ENCODE measurements at regions not wholly inside any gene's neighbourhood (a gene's known extent, or its start where the extent isn't known, plus 50 kb on each side); places are given as distances from the start of the nearest gene placed in this dataset.

GRCh38 chr2:2831633-2832032 is 500.6 kb upstream of the MYT1L start:
- no peaks in the 10 kb centered on the region for H3K27me3 ChIP-seq (ENCODE audit: control insufficient read depth, insufficient read depth, low read length)
- 0 out of 2 replicates have a peak, but pooled peaks cover 2% of the 10 kb centered on the region for H3K4me1 ChIP-seq (ENCODE audit: control insufficient read depth, insufficient read depth, low read length)
- no peak overlapping the region for H3K27ac ChIP-seq (ENCODE audit: low read length)
- no CpG with 5 or more reads among the region's 11 CpGs for WGBS (ENCODE audit: insufficient coverage, insufficient read length)
- no peaks in the 10 kb centered on the region for H3K36me3 ChIP-seq (ENCODE audit: control insufficient read depth, insufficient read depth, low read length)
- H3K9me3 ChIP-seq (ENCODE audit: control insufficient read depth, insufficient read depth, low read length), result no peaks in the 10 kb centered on the region
- no peak overlapping the region for H3K4me3 ChIP-seq (ENCODE audit: low read length)
- DNase-seq (ENCODE audit: low read depth, low spot score), result no peak

GRCh38 chr2:2830576-2830975 is 499.5 kb upstream of the MYT1L start:
- 0 out of 2 replicates have a peak, but pooled peaks cover 2% of the 10 kb centered on the region for H3K4me1 ChIP-seq (ENCODE audit: control insufficient read depth, insufficient read depth, low read length)
- H3K9me3 ChIP-seq (ENCODE audit: control insufficient read depth, insufficient read depth, low read length), result no peaks in the 10 kb centered on the region
- no peak for DNase-seq (ENCODE audit: low read depth, low spot score)
- no peak overlapping the region for H3K4me3 ChIP-seq (ENCODE audit: low read length)
- H3K36me3 ChIP-seq (ENCODE audit: control insufficient read depth, insufficient read depth, low read length), result no peaks in the 10 kb centered on the region
- H3K27ac ChIP-seq (ENCODE audit: low read length), result no peak overlapping the region
- no peaks in the 10 kb centered on the region for H3K27me3 ChIP-seq (ENCODE audit: control insufficient read depth, insufficient read depth, low read length)
- no CpG with 5 or more reads among the region's 3 CpGs for WGBS (ENCODE audit: insufficient coverage, insufficient read length)

GRCh38 chr2:2828774-2829368 is 497.8 kb upstream of the MYT1L start:
- Histone ChIP-seq H3K4me1 (ENCODE audit: control insufficient read depth, insufficient read depth, low read length) (0 out of 2 replicates have a peak, but pooled peaks cover 2% of the 10 kb centered on the region), H3K9me3 (ENCODE audit: control insufficient read depth, insufficient read depth, low read length) (no peaks in the 10 kb centered on the region), H3K27ac (ENCODE audit: low read length) (no peak overlapping the region), H3K27me3 (ENCODE audit: control insufficient read depth, insufficient read depth, low read length) (no peaks in the 10 kb centered on the region), H3K4me3 (ENCODE audit: low read length) (no peak overlapping the region), H3K36me3 (ENCODE audit: control insufficient read depth, insufficient read depth, low read length) (no peaks in the 10 kb centered on the region)
- no peak for DNase-seq (ENCODE audit: low read depth, low spot score)
- no CpG with 5 or more reads among the region's 13 CpGs for WGBS (ENCODE audit: insufficient coverage, insufficient read length)

GRCh38 chr2:2827761-2828221 is 496.7 kb upstream of the MYT1L start:
- no CpG with 5 or more reads among the region's 8 CpGs for WGBS (ENCODE audit: insufficient coverage, insufficient read length)
- Histone ChIP-seq H3K36me3 (ENCODE audit: control insufficient read depth, insufficient read depth, low read length) (no peaks in the 10 kb centered on the region), H3K27me3 (ENCODE audit: control insufficient read depth, insufficient read depth, low read length) (no peaks in the 10 kb centered on the region), H3K27ac (ENCODE audit: low read length) (no peak overlapping the region), H3K4me3 (ENCODE audit: low read length) (no peak overlapping the region), H3K9me3 (ENCODE audit: control insufficient read depth, insufficient read depth, low read length) (no peaks in the 10 kb centered on the region), H3K4me1 (ENCODE audit: control insufficient read depth, insufficient read depth, low read length) (0 out of 2 replicates have a peak, but pooled peaks cover 2% of the 10 kb centered on the region)
- no peak for DNase-seq (ENCODE audit: low read depth, low spot score)

GRCh38 chr2:2827046-2827636 is 496.1 kb upstream of the MYT1L start:
- no peak overlapping the region for H3K4me3 ChIP-seq (ENCODE audit: low read length)
- no peak overlapping the region for H3K27ac ChIP-seq (ENCODE audit: low read length)
- no peak for DNase-seq (ENCODE audit: low read depth, low spot score)
- H3K36me3 ChIP-seq (ENCODE audit: control insufficient read depth, insufficient read depth, low read length), result no peaks in the 10 kb centered on the region
- H3K9me3 ChIP-seq (ENCODE audit: control insufficient read depth, insufficient read depth, low read length), result no peaks in the 10 kb centered on the region
- no CpG with 5 or more reads among the region's 16 CpGs for WGBS (ENCODE audit: insufficient coverage, insufficient read length)
- no peaks in the 10 kb centered on the region for H3K27me3 ChIP-seq (ENCODE audit: control insufficient read depth, insufficient read depth, low read length)
- 0 out of 2 replicates have a peak, but pooled peaks cover 2% of the 10 kb centered on the region for H3K4me1 ChIP-seq (ENCODE audit: control insufficient read depth, insufficient read depth, low read length)

- no peaks in the 10 kb centered on the region for H3K9me3 ChIP-seq (ENCODE audit: control insufficient read depth, insufficient read depth, low read length)
- no CpG with 5 or more reads among the region's 8 CpGs for WGBS (ENCODE audit: insufficient coverage, insufficient read length)
- no peaks in the 10 kb centered on the region for H3K27me3 ChIP-seq (ENCODE audit: control insufficient read depth, insufficient read depth, low read length)
- no peak overlapping the region for H3K27ac ChIP-seq (ENCODE audit: low read length)
- H3K36me3 ChIP-seq (ENCODE audit: control insufficient read depth, insufficient read depth, low read length), result no peaks in the 10 kb centered on the region
- no peaks in the 10 kb centered on the region for H3K4me1 ChIP-seq (ENCODE audit: control insufficient read depth, insufficient read depth, low read length)
- H3K4me3 ChIP-seq (ENCODE audit: low read length), result no peak overlapping the region
- DNase-seq (ENCODE audit: low read depth, low spot score), result no peak
These were observed 495.5 kb upstream of the MYT1L start for GRCh38 chr2:2826621-2827020.

GRCh38 chr2:2826209-2826551 is 495.1 kb upstream of the MYT1L start:
- Histone ChIP-seq H3K27ac (ENCODE audit: low read length) (no peak overlapping the region), H3K4me1 (ENCODE audit: control insufficient read depth, insufficient read depth, low read length) (no peaks in the 10 kb centered on the region), H3K36me3 (ENCODE audit: control insufficient read depth, insufficient read depth, low read length) (no peaks in the 10 kb centered on the region), H3K4me3 (ENCODE audit: low read length) (no peak overlapping the region), H3K27me3 (ENCODE audit: control insufficient read depth, insufficient read depth, low read length) (no peaks in the 10 kb centered on the region), H3K9me3 (ENCODE audit: control insufficient read depth, insufficient read depth, low read length) (no peaks in the 10 kb centered on the region)
- WGBS (ENCODE audit: insufficient coverage, insufficient read length), result no CpG with 5 or more reads among the region's 14 CpGs
- no peak for DNase-seq (ENCODE audit: low read depth, low spot score)

GRCh38 chr2:2825516-2826208 is 494.6 kb upstream of the MYT1L start:
- Histone ChIP-seq H3K9me3 (ENCODE audit: control insufficient read depth, insufficient read depth, low read length) (no peaks in the 10 kb centered on the region), H3K4me3 (ENCODE audit: low read length) (no peak overlapping the region), H3K4me1 (ENCODE audit: control insufficient read depth, insufficient read depth, low read length) (no peaks in the 10 kb centered on the region), H3K27ac (ENCODE audit: low read length) (no peak overlapping the region), H3K27me3 (ENCODE audit: control insufficient read depth, insufficient read depth, low read length) (no peaks in the 10 kb centered on the region), H3K36me3 (ENCODE audit: control insufficient read depth, insufficient read depth, low read length) (no peaks in the 10 kb centered on the region)
- WGBS (ENCODE audit: insufficient coverage, insufficient read length), result no CpG with 5 or more reads among the region's 21 CpGs
- DNase-seq (ENCODE audit: low read depth, low spot score), result no peak

- Histone ChIP-seq H3K27me3 (ENCODE audit: control insufficient read depth, insufficient read depth, low read length) (no peaks in the 10 kb centered on the region), H3K36me3 (ENCODE audit: control insufficient read depth, insufficient read depth, low read length) (no peaks in the 10 kb centered on the region), H3K4me1 (ENCODE audit: control insufficient read depth, insufficient read depth, low read length) (no peaks in the 10 kb centered on the region), H3K4me3 (ENCODE audit: low read length) (no peak overlapping the region), H3K27ac (ENCODE audit: low read length) (no peak overlapping the region), H3K9me3 (ENCODE audit: control insufficient read depth, insufficient read depth, low read length) (no peaks in the 10 kb centered on the region)
- DNase-seq (ENCODE audit: low read depth, low spot score), result no peak
- no CpG with 5 or more reads among the region's 9 CpGs for WGBS (ENCODE audit: insufficient coverage, insufficient read length)
These were observed 494.0 kb upstream of the MYT1L start for GRCh38 chr2:2825062-2825461.

GRCh38 chr2:2824588-2824987 is 493.5 kb upstream of the MYT1L start:
- Histone ChIP-seq H3K27ac (ENCODE audit: low read length) (no peak overlapping the region), H3K27me3 (ENCODE audit: control insufficient read depth, insufficient read depth, low read length) (no peaks in the 10 kb centered on the region), H3K4me1 (ENCODE audit: control insufficient read depth, insufficient read depth, low read length) (no peaks in the 10 kb centered on the region), H3K4me3 (ENCODE audit: low read length) (no peak overlapping the region), H3K9me3 (ENCODE audit: control insufficient read depth, insufficient read depth, low read length) (no peaks in the 10 kb centered on the region), H3K36me3 (ENCODE audit: control insufficient read depth, insufficient read depth, low read length) (no peaks in the 10 kb centered on the region)
- DNase-seq (ENCODE audit: low read depth, low spot score), result no peak
- no CpG with 5 or more reads among the region's 5 CpGs for WGBS (ENCODE audit: insufficient coverage, insufficient read length)

Data from iPS DF 6.9 (cell line).